ENCODE measurements at regions not wholly inside any gene's neighbourhood (a gene's known extent, or its start where the extent isn't known, plus 50 kb on each side); places are given as distances from the start of the nearest gene placed in this dataset.

DNA sequence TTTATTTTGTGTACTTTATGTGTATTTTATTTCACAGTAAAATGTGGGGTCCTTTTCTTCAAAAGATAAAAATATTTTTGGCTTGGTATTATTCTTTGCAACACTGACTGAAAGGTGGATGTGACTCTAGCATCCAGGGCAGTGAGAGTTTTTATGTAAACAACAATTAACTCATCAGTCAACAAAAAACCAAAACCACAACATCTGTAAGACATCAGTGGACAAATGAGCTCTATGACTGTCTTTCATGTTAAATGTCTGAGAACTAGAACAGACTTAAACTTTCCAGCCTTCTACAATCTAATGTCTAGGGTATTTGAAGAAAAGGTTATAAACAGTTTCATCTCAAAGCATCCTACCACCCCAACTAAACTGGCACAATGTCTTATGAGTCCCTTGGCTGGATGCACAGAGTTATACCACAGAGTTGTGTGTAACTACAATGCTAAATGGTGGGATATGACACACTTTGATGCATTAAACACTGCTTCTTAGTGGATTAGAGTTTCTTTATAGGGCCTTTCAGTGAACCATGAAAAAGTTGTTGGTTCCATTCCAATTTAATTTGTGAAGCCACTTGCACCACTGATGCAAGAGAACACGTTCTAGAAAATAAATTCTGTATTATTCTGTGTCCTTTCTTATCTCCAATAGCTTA, 544.2 kb upstream of the KLF12 start:
- no peak overlapping the region for H2AK5ac ChIP-seq (ENCODE audit: low read length)
- no CpG with 5 or more reads among the region's 1 CpG for WGBS (ENCODE audit: extremely low coverage, insufficient coverage, low lambda C conversion rate)
- H4K5ac ChIP-seq (ENCODE audit: low read length): no peak overlapping the region
- H3K36me3 ChIP-seq (ENCODE audit: control insufficient read depth, insufficient read depth, low read length): no peaks in the 10 kb centered on the region
- no peak overlapping the region for H3K56ac ChIP-seq (ENCODE audit: low read length)
- no peak overlapping the region for H3K23ac ChIP-seq (ENCODE audit: low read length)
- no peak overlapping the region for H2BK120ac ChIP-seq (ENCODE audit: low read depth, low read length)
- no peaks in the 10 kb centered on the region for H3K79me2 ChIP-seq (ENCODE audit: control insufficient read depth, insufficient read depth, low read length)
- H2BK15ac ChIP-seq (replicated peaks; ENCODE audit: low read depth): no peak overlapping the region
- H4K8ac ChIP-seq (ENCODE audit: low read depth, low read length): no peak overlapping the region
- no peak overlapping the region for H2BK5ac ChIP-seq (ENCODE audit: low read length)
- H3K9ac ChIP-seq (ENCODE audit: low read length): no peak overlapping the region
- no peak overlapping the region for H3K4me2 ChIP-seq (ENCODE audit: low read length)
- no peak overlapping the region for H3K4me3 ChIP-seq (ENCODE audit: low read length)
- H3K18ac ChIP-seq (ENCODE audit: low read length): no peak overlapping the region
- no peaks in the 10 kb centered on the region for H3K4me1 ChIP-seq (ENCODE audit: control insufficient read depth, low read depth, low read length)
- no peaks in the 10 kb centered on the region for H3K79me1 ChIP-seq (ENCODE audit: low read length)
- H3K27me3 ChIP-seq (ENCODE audit: insufficient read depth, low read length, poor library complexity): no peaks in the 10 kb centered on the region
- no peak overlapping the region for H3K27ac ChIP-seq (ENCODE audit: low read depth, low read length)
- H3K4ac ChIP-seq (ENCODE audit: low read depth, low read length): no peak overlapping the region
- DNase-seq: no peak

DNA sequence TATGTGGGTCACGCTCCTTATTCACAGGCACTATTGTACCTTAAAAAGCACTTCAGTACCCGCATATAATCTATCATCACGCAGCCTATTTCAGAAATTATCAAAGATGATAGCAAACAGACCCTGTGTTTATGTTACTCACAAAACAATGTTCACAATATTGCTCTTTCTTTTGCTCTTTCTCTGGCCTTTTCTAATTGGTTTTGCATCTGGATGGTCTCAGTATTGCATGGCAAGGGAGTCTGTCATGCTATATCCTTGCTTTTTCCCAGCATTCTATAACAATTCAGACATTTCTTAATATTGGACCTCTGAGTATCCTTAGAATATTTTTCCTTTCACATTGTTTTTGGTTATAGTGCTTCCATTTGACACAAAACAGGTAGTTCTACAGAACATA, 541.8 kb upstream of the KLF12 start:
- no peak for DNase-seq
- H4K8ac ChIP-seq (ENCODE audit: low read depth, low read length): no peak overlapping the region
- no peak overlapping the region for H3K18ac ChIP-seq (ENCODE audit: low read length)
- H3K36me3 ChIP-seq (ENCODE audit: control insufficient read depth, insufficient read depth, low read length): no peaks in the 10 kb centered on the region
- no peak overlapping the region for H2AK5ac ChIP-seq (ENCODE audit: low read length)
- no peaks in the 10 kb centered on the region for H3K79me1 ChIP-seq (ENCODE audit: low read length)
- H3K56ac ChIP-seq (ENCODE audit: low read length): no peak overlapping the region
- no peak overlapping the region for H3K9ac ChIP-seq (ENCODE audit: low read length)
- H3K4me3 ChIP-seq (ENCODE audit: low read length): no peak overlapping the region
- no peaks in the 10 kb centered on the region for H3K27me3 ChIP-seq (ENCODE audit: insufficient read depth, low read length, poor library complexity)
- no peak overlapping the region for H3K4ac ChIP-seq (ENCODE audit: low read depth, low read length)
- H2BK5ac ChIP-seq (ENCODE audit: low read length): no peak overlapping the region
- WGBS (ENCODE audit: extremely low coverage, insufficient coverage, low lambda C conversion rate): no CpG with 5 or more reads among the region's 3 CpGs
- H4K5ac ChIP-seq (ENCODE audit: low read length): no peak overlapping the region
- H3K23ac ChIP-seq (ENCODE audit: low read length): no peak overlapping the region
- H2BK120ac ChIP-seq (ENCODE audit: low read depth, low read length): no peak overlapping the region
- no peaks in the 10 kb centered on the region for H3K4me1 ChIP-seq (ENCODE audit: control insufficient read depth, low read depth, low read length)
- no peaks in the 10 kb centered on the region for H3K79me2 ChIP-seq (ENCODE audit: control insufficient read depth, insufficient read depth, low read length)
- H3K27ac ChIP-seq (ENCODE audit: low read depth, low read length): no peak overlapping the region
- no peak overlapping the region for H2BK15ac ChIP-seq (replicated peaks; ENCODE audit: low read depth)
- H3K4me2 ChIP-seq (ENCODE audit: low read length): no peak overlapping the region

DNA sequence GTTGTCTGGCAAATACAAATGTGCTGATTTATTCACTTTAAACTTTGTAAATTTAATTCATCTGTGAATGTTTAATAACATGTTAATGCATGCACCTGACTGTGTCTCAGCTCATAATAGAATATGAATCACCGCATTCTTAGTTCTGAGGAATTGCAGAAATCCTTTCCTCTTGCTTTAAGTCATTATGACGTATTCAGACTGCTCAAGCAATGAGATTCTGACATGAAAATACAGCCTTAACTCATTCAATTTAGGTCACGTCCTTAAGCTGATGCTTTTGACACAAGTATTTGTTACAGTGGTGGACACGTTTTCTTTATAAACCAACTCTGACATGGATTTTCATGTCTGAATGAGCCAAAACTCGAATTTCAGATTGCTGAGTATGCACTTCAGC, 541.0 kb upstream of the KLF12 start:
- Histone ChIP-seq H3K23ac (ENCODE audit: low read length) (no peak overlapping the region), H3K18ac (ENCODE audit: low read length) (no peak overlapping the region), H4K5ac (ENCODE audit: low read length) (no peak overlapping the region), H3K27ac (ENCODE audit: low read depth, low read length) (no peak overlapping the region), H2BK120ac (ENCODE audit: low read depth, low read length) (no peak overlapping the region), H3K4me1 (ENCODE audit: control insufficient read depth, low read depth, low read length) (no peaks in the 10 kb centered on the region), H3K4me2 (ENCODE audit: low read length) (no peak overlapping the region), H3K27me3 (ENCODE audit: insufficient read depth, low read length, poor library complexity) (no peaks in the 10 kb centered on the region), H3K79me2 (ENCODE audit: control insufficient read depth, insufficient read depth, low read length) (no peaks in the 10 kb centered on the region), H3K56ac (ENCODE audit: low read length) (no peak overlapping the region), H3K4ac (ENCODE audit: low read depth, low read length) (no peak overlapping the region), H2BK5ac (ENCODE audit: low read length) (no peak overlapping the region), H3K9ac (ENCODE audit: low read length) (no peak overlapping the region), H2AK5ac (ENCODE audit: low read length) (no peak overlapping the region), H3K79me1 (ENCODE audit: low read length) (no peaks in the 10 kb centered on the region), H3K36me3 (ENCODE audit: control insufficient read depth, insufficient read depth, low read length) (no peaks in the 10 kb centered on the region), H3K4me3 (ENCODE audit: low read length) (no peak overlapping the region), H2BK15ac (replicated peaks; ENCODE audit: low read depth) (no peak overlapping the region), H4K8ac (ENCODE audit: low read depth, low read length) (no peak overlapping the region)
- DNase-seq: no peak
- WGBS (ENCODE audit: extremely low coverage, insufficient coverage, low lambda C conversion rate): no CpG with 5 or more reads among the region's 5 CpGs

DNA sequence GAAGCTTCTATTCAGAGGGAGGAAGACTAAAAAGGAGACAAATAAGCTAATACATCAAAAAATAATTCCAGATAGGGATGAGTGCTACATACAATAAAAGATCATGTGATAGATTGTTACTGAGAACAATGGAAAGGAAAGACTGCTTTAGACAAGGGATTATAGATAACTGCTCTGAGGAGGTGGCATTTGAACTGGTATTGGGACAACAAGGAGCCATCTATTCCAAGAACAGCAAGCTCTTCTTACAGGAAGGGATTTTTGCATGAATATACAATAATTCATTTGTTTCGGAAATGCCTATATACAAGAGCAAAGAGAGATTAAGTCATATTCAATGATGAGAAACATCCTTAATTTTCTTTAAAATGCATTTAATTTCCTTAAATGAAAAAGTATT, 540.5 kb upstream of the KLF12 start:
- H2BK120ac ChIP-seq (ENCODE audit: low read depth, low read length): no peak overlapping the region
- H3K9ac ChIP-seq (ENCODE audit: low read length): no peak overlapping the region
- no peak overlapping the region for H3K4me2 ChIP-seq (ENCODE audit: low read length)
- no peak for DNase-seq
- WGBS (ENCODE audit: extremely low coverage, insufficient coverage, low lambda C conversion rate): no CpG with 5 or more reads among the region's 1 CpG
- H3K56ac ChIP-seq (ENCODE audit: low read length): no peak overlapping the region
- no peak overlapping the region for H4K8ac ChIP-seq (ENCODE audit: low read depth, low read length)
- H2AK5ac ChIP-seq (ENCODE audit: low read length): no peak overlapping the region
- no peaks in the 10 kb centered on the region for H3K36me3 ChIP-seq (ENCODE audit: control insufficient read depth, insufficient read depth, low read length)
- no peaks in the 10 kb centered on the region for H3K4me1 ChIP-seq (ENCODE audit: control insufficient read depth, low read depth, low read length)
- H3K79me1 ChIP-seq (ENCODE audit: low read length): no peaks in the 10 kb centered on the region
- H3K27me3 ChIP-seq (ENCODE audit: insufficient read depth, low read length, poor library complexity): no peaks in the 10 kb centered on the region
- H3K4me3 ChIP-seq (ENCODE audit: low read length): no peak overlapping the region
- no peak overlapping the region for H3K18ac ChIP-seq (ENCODE audit: low read length)
- no peak overlapping the region for H3K23ac ChIP-seq (ENCODE audit: low read length)
- H3K4ac ChIP-seq (ENCODE audit: low read depth, low read length): no peak overlapping the region
- no peak overlapping the region for H2BK15ac ChIP-seq (replicated peaks; ENCODE audit: low read depth)
- no peak overlapping the region for H4K5ac ChIP-seq (ENCODE audit: low read length)
- H3K27ac ChIP-seq (ENCODE audit: low read depth, low read length): no peak overlapping the region
- H3K79me2 ChIP-seq (ENCODE audit: control insufficient read depth, insufficient read depth, low read length): no peaks in the 10 kb centered on the region
- H2BK5ac ChIP-seq (ENCODE audit: low read length): no peak overlapping the region

DNA sequence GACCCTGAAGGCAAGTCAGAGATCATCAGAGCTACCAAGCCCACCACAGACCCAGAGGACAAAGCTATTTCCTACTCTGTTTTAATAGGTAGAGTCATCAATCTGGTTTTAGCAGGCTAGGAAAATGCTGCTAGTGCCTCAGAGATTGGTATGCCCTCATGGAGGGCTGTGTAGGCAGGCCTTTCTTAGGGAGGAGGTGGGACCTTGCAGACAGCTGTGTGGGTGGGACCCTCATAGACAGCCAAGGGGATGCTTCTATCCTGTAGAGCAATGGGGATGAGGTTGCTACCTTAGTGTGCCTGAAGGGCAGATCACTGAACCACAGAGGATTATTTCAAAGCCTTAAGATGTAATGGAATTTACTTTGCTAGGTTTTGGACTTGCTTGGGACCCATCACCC, 534.9 kb upstream of the KLF12 start:
- Histone ChIP-seq H2BK5ac (ENCODE audit: low read length) (no peak overlapping the region), H3K4me3 (ENCODE audit: low read length) (no peak overlapping the region), H3K36me3 (ENCODE audit: control insufficient read depth, insufficient read depth, low read length) (no peaks in the 10 kb centered on the region), H3K79me1 (ENCODE audit: low read length) (no peaks in the 10 kb centered on the region), H3K27ac (ENCODE audit: low read depth, low read length) (no peak overlapping the region), H4K8ac (ENCODE audit: low read depth, low read length) (no peak overlapping the region), H3K79me2 (ENCODE audit: control insufficient read depth, insufficient read depth, low read length) (no peaks in the 10 kb centered on the region), H3K18ac (ENCODE audit: low read length) (no peak overlapping the region), H3K27me3 (ENCODE audit: insufficient read depth, low read length, poor library complexity) (no peaks in the 10 kb centered on the region), H3K4ac (ENCODE audit: low read depth, low read length) (no peak overlapping the region), H3K9ac (ENCODE audit: low read length) (no peak overlapping the region), H3K56ac (ENCODE audit: low read length) (no peak overlapping the region), H2AK5ac (ENCODE audit: low read length) (no peak overlapping the region), H2BK15ac (replicated peaks; ENCODE audit: low read depth) (no peak overlapping the region), H3K4me1 (ENCODE audit: control insufficient read depth, low read depth, low read length) (no peaks in the 10 kb centered on the region), H3K4me2 (ENCODE audit: low read length) (no peak overlapping the region), H4K5ac (ENCODE audit: low read length) (no peak overlapping the region), H2BK120ac (ENCODE audit: low read depth, low read length) (no peak overlapping the region), H3K23ac (ENCODE audit: low read length) (no peak overlapping the region)
- DNase-seq: peak; percentile 13

DNA sequence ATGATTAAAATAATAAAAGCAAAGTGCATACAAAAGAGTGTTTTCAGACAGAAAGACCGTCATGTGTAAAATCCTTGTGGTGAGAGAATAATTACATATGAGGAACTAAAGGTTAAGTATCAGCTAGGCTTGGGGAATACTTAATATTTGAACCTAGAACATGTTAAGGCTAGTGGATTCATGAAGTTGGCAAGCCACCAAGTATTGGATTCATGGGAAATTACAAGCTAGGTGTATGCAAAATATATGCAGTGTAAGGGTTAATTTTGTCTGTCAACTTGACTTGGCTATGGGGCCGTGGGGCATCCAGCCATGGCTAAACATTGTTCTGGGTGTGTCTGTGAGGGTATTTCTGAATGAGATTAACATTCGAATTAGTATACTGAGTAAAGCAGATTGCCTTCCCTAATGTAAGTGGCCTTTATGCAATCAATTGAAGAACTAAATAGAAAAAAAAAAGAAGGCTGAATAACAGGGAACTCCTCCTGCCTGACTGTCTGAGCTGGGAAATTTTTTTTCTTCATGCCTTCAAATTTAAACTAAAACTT, 533.5 kb upstream of the KLF12 start:
- WGBS (ENCODE audit: extremely low coverage, insufficient coverage, low lambda C conversion rate): no CpG with 5 or more reads among the region's 3 CpGs

More for the DNA sequence above, 533.5 kb upstream of the KLF12 start:
- H3K79me2 ChIP-seq (ENCODE audit: control insufficient read depth, insufficient read depth, low read length): no peaks in the 10 kb centered on the region
- no peak overlapping the region for H2AK5ac ChIP-seq (ENCODE audit: low read length)
- no peak overlapping the region for H4K8ac ChIP-seq (ENCODE audit: low read depth, low read length)
- no peak overlapping the region for H2BK15ac ChIP-seq (replicated peaks; ENCODE audit: low read depth)
- no peak overlapping the region for H3K27ac ChIP-seq (ENCODE audit: low read depth, low read length)
- H3K18ac ChIP-seq (ENCODE audit: low read length): no peak overlapping the region
- no peak overlapping the region for H2BK120ac ChIP-seq (ENCODE audit: low read depth, low read length)
- H3K9ac ChIP-seq (ENCODE audit: low read length): no peak overlapping the region
- H2BK5ac ChIP-seq (ENCODE audit: low read length): no peak overlapping the region
- H3K36me3 ChIP-seq (ENCODE audit: control insufficient read depth, insufficient read depth, low read length): no peaks in the 10 kb centered on the region
- H3K4me2 ChIP-seq (ENCODE audit: low read length): no peak overlapping the region
- no peaks in the 10 kb centered on the region for H3K27me3 ChIP-seq (ENCODE audit: insufficient read depth, low read length, poor library complexity)
- no peak overlapping the region for H3K4ac ChIP-seq (ENCODE audit: low read depth, low read length)
- no peak overlapping the region for H4K5ac ChIP-seq (ENCODE audit: low read length)
- no peaks in the 10 kb centered on the region for H3K4me1 ChIP-seq (ENCODE audit: control insufficient read depth, low read depth, low read length)
- H3K79me1 ChIP-seq (ENCODE audit: low read length): no peaks in the 10 kb centered on the region
- no peak overlapping the region for H3K4me3 ChIP-seq (ENCODE audit: low read length)
- no peak for DNase-seq
- H3K56ac ChIP-seq (ENCODE audit: low read length): no peak overlapping the region
- no peak overlapping the region for H3K23ac ChIP-seq (ENCODE audit: low read length)
